ENCODE measurements at regions not wholly inside any gene's neighbourhood (a gene's known extent, or its start where the extent isn't known, plus 50 kb on each side); places are given as distances from the start of the nearest gene placed in this dataset.

DNA sequence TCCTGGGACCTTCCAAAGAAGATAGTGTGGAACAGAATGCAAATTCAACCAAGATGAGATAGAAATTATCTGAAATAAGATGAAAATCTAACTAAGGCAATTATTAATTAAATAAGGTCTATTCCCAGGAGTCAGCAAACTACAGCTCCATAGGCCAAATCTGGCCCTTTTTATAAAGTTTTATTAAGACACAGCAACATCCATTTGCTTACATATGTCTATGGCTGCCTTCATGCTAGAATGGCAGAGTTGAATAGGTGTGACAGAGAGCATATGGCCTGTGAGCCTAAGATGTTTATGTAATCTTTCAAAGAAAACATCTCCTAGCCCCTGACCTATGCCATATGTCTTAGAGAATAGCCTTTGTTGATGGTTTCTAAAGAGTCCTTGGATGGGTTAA is 503.0 kb downstream of the EDEM1 start:
- FAIRE-seq, result no peak

DNA sequence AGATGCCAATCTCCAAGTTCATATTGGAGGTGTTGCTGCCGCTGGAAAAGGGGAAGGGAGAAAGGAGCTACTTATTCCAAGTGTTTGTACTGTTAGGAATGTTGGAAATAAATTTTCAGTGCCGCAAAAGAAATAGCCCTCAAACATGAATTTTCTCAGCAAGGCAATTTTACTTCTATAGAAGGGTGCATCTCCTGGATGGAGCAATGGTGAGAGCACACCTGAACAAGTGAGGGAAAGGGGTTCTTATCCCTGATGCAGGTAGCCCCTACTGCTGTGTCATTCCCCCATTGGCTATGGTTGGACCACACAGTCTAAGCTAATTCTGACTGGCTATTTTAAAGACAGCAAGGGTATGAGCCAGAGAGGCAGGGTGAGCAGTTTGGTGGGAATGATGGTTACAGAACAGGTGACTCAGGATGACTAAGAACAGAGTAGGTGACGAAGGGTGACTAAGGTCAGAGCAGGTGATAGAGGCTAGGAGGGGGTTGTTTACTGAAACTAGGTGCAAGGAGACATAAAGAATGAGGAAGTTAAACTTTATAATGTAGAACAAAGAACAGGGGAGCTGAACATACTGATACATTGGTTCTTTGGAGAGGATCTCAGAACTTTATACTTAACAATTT is 503.5 kb downstream of the EDEM1 start:
- FAIRE-seq, result no peak
- Histone ChIP-seq H3K9me3 (ENCODE audit: control insufficient read depth in 2 of 3, insufficient read depth in 1 of 3, low read length in 3 of 3) (peaks cover 0 to 9% (median 2%) of the 10 kb centered on the region in 3 donors), H3K36me3 (ENCODE audit: control insufficient read depth in 2 of 3, insufficient read depth in 3 of 3, low read length in 3 of 3) (no peaks in the 10 kb centered on the region), H3K27ac (ENCODE audit: low read depth in 2 of 2, low read length in 2 of 2) (no peak overlapping the region), H3K9ac (ENCODE audit: low read length in 3 of 3) (no peak overlapping the region), H3K4me1 (ENCODE audit: control insufficient read depth in 2 of 3, insufficient read depth in 2 of 3, low read depth in 1 of 3, low read length in 3 of 3) (no peaks in the 10 kb centered on the region), H3K27me3 (ENCODE audit: control insufficient read depth, insufficient read depth, low read length) (no peaks in the 10 kb centered on the region), H3K4me3 (ENCODE audit: low read length in 3 of 3) (no peak overlapping the region)
- no peak for DNase-seq
- intact Hi-C loops (cut with DNase I), result no loop called here
- TF ChIP-seq, protein P1, sequence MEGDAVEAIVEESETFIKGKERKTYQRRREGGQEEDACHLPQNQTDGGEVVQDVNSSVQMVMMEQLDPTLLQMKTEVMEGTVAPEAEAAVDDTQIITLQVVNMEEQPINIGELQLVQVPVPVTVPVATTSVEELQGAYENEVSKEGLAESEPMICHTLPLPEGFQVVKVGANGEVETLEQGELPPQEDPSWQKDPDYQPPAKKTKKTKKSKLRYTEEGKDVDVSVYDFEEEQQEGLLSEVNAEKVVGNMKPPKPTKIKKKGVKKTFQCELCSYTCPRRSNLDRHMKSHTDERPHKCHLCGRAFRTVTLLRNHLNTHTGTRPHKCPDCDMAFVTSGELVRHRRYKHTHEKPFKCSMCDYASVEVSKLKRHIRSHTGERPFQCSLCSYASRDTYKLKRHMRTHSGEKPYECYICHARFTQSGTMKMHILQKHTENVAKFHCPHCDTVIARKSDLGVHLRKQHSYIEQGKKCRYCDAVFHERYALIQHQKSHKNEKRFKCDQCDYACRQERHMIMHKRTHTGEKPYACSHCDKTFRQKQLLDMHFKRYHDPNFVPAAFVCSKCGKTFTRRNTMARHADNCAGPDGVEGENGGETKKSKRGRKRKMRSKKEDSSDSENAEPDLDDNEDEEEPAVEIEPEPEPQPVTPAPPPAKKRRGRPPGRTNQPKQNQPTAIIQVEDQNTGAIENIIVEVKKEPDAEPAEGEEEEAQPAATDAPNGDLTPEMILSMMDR (IDR thresholded peaks at IDR 0.05; ENCODE audit: borderline replicate concordance, extremely low read depth, insufficient read depth), result no peak

More for the DNA sequence above, 503.0 kb downstream of the EDEM1 start:
- Histone ChIP-seq H3K36me3 (ENCODE audit: control insufficient read depth in 2 of 3, insufficient read depth in 3 of 3, low read length in 3 of 3) (no peaks in the 10 kb centered on the region), H3K27me3 (ENCODE audit: control insufficient read depth, insufficient read depth, low read length) (no peaks in the 10 kb centered on the region), H3K4me3 (ENCODE audit: low read length in 3 of 3) (no peak overlapping the region), H3K9me3 (ENCODE audit: control insufficient read depth in 2 of 3, insufficient read depth in 1 of 3, low read length in 3 of 3) (peaks cover 0 to 9% (median 2%) of the 10 kb centered on the region in 3 donors), H3K9ac (ENCODE audit: low read length in 3 of 3) (no peak overlapping the region), H3K27ac (ENCODE audit: low read depth in 2 of 2, low read length in 2 of 2) (no peak overlapping the region), H3K4me1 (ENCODE audit: control insufficient read depth in 2 of 3, insufficient read depth in 2 of 3, low read depth in 1 of 3, low read length in 3 of 3) (no peaks in the 10 kb centered on the region)
- no peak for DNase-seq
- intact Hi-C loops (cut with DNase I), result no loop called here
- TF ChIP-seq, protein P1 (IDR thresholded peaks at IDR 0.05; ENCODE audit: borderline replicate concordance, extremely low read depth, insufficient read depth), result no peak

DNA sequence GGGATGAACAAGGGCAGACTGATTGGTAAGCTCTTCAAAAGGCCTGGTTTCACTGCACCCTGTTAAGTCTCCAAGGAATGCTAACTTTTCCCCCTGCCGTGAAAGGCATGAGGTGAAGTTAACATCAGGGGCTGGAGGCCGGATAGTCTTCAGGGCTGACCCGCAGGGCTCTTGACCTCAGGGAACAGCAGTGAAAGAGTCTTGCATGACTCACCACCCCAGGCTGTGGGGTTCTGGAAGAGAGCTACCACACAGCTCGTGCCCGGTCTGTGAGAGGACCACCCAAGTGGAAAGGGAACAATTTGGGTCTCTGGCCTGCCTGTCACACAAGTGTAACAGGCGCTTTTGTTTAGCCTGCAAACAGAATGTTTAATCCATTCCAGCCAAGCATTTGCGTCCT is 504.9 kb downstream of the EDEM1 start:
- FAIRE-seq (no peak), DNase-seq (no peak)
- Histone ChIP-seq H3K36me3 (ENCODE audit: control insufficient read depth in 2 of 3, insufficient read depth in 3 of 3, low read length in 3 of 3) (no peaks in the 10 kb centered on the region), H3K4me3 (ENCODE audit: low read length in 3 of 3) (no peak overlapping the region), H3K9me3 (ENCODE audit: control insufficient read depth in 2 of 3, insufficient read depth in 1 of 3, low read length in 3 of 3) (peaks cover 0 to 9% (median 2%) of the 10 kb centered on the region in 3 donors), H3K4me1 (ENCODE audit: control insufficient read depth in 2 of 3, insufficient read depth in 2 of 3, low read depth in 1 of 3, low read length in 3 of 3) (no peaks in the 10 kb centered on the region), H3K27ac (ENCODE audit: low read depth in 2 of 2, low read length in 2 of 2) (no peak overlapping the region), H3K27me3 (ENCODE audit: control insufficient read depth, insufficient read depth, low read length) (no peaks in the 10 kb centered on the region), H3K9ac (ENCODE audit: low read length in 3 of 3) (no peak overlapping the region)
- intact Hi-C loops (cut with DNase I), result no loop called here
- TF ChIP-seq, protein P1 (IDR thresholded peaks at IDR 0.05; ENCODE audit: borderline replicate concordance, extremely low read depth, insufficient read depth), result no peak

DNA sequence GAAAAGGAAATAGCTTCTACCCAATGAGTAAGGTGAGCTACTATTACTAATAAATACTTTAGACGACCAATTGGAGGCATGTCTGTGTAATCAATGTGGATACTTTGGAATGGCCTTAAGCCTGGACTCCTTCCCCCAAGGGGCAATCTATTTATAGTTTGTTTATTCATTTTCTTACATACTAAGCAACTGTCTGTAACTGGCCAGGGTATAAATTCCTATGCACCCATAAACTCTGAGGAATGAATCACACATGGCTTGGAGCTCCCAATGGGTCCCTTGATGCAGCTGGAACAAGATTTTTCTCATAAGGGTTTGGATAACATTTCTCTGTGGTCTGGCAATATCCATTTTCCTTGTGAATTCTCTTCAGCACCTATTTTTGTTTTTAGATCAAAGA is 506.8 kb downstream of the EDEM1 start:
- TF ChIP-seq, protein P1 (IDR thresholded peaks at IDR 0.05; ENCODE audit: borderline replicate concordance, extremely low read depth, insufficient read depth), result no peak
- DNase-seq (no peak), FAIRE-seq (no peak)
- Histone ChIP-seq H3K9me3 (ENCODE audit: control insufficient read depth in 2 of 3, insufficient read depth in 1 of 3, low read length in 3 of 3) (peaks cover 0 to 9% (median 2%) of the 10 kb centered on the region in 3 donors), H3K36me3 (ENCODE audit: control insufficient read depth in 2 of 3, insufficient read depth in 3 of 3, low read length in 3 of 3) (no peaks in the 10 kb centered on the region), H3K4me1 (ENCODE audit: control insufficient read depth in 2 of 3, insufficient read depth in 2 of 3, low read depth in 1 of 3, low read length in 3 of 3) (no peaks in the 10 kb centered on the region), H3K27me3 (ENCODE audit: control insufficient read depth, insufficient read depth, low read length) (no peaks in the 10 kb centered on the region), H3K27ac (ENCODE audit: low read depth in 2 of 2, low read length in 2 of 2) (no peak overlapping the region), H3K4me3 (ENCODE audit: low read length in 3 of 3) (no peak overlapping the region), H3K9ac (ENCODE audit: low read length in 3 of 3) (no peak overlapping the region)
- intact Hi-C loops (cut with DNase I), result no loop called here

All from kidney (tissue), 13 donors.